GM23248 (cell line): ENCODE measurements at regions not wholly inside any gene's neighbourhood (a gene's known extent, or its start where the extent isn't known, plus 50 kb on each side); places are given as distances from the start of the nearest gene placed in this dataset.

Source experiments
- EZH2 ChIP-seq: fragments of 200-600 bp; sonication (generic); IDR thresholded peaks from 2 replicates; pipeline ENCODE4 v1.6.1; 2018; ENCODE audit warnings: antibody characterized with exemption, mild to moderate bottlenecking; ENCODE audit not compliant: insufficient read depth, poor library complexity, severe bottlenecking
- EZH2phosphoT487 ChIP-seq: fragments of 200-600 bp; sonication (generic); IDR thresholded peaks from 2 replicates; pipeline ENCODE4 v1.6.1; 2018; ENCODE audit warnings: antibody characterized with exemption, moderate library complexity, mild to moderate bottlenecking, low read depth; ENCODE audit not compliant: insufficient read depth

GRCh38 chr9:19994296-19994695 is 205.5 kb upstream of the SLC24A2 start:
- no peak for TF ChIP-seq EZH2
- no peak for TF ChIP-seq EZH2phosphoT487
